DND-41 (cell line): ENCODE measurements at regions not wholly inside any gene's neighbourhood (a gene's known extent, or its start where the extent isn't known, plus 50 kb on each side); places are given as distances from the start of the nearest gene placed in this dataset.

Source experiments
- CTCF ChIP-seq: IDR thresholded peaks from 2 replicates; pipeline ENCODE4 v1.5.1; 2012; ENCODE audit warnings: borderline replicate concordance, low read length, moderate library complexity, mild to moderate bottlenecking; ENCODE audit not compliant: poor library complexity, severe bottlenecking; ENCODE audit errors: extremely low read depth
- EZH2 ChIP-seq: IDR thresholded peaks from 3 replicates; pipeline ENCODE4 v1.6.1; 2012; ENCODE audit warnings: borderline replicate concordance, low read depth, mild to moderate bottlenecking, moderate library complexity, low read length, inconsistent platforms; ENCODE audit not compliant: severe bottlenecking

GRCh38 chr1:82318921-82319320 is 518.2 kb downstream of the ADGRL2 start:
- no peak for TF ChIP-seq CTCF
- no peak for TF ChIP-seq EZH2
